PFSK-1 (cell line): ENCODE measurements at regions not wholly inside any gene's neighbourhood (a gene's known extent, or its start where the extent isn't known, plus 50 kb on each side); places are given as distances from the start of the nearest gene placed in this dataset.

Experiments used
- FOXP2 ChIP-seq: optimal IDR thresholded peaks from 2 replicates; pipeline ENCODE3; 2011; ENCODE audit warnings: borderline replicate concordance, control low read depth, inconsistent platforms; ENCODE audit not compliant: insufficient read depth; ENCODE audit errors: extremely low read length, extremely low read depth
- POLR2AphosphoS5 ChIP-seq: IDR thresholded peaks from 2 replicates; pipeline ENCODE4 v1.6.1; 2012; ENCODE audit warnings: low read depth, mild to moderate bottlenecking, control low read depth, low read length, moderate library complexity
- SIN3A ChIP-seq: IDR thresholded peaks from 2 replicates; pipeline ENCODE4 v1.6.1; 2012; ENCODE audit warnings: mild to moderate bottlenecking, low read length, moderate library complexity, borderline replicate concordance; ENCODE audit not compliant: insufficient read depth
- TAF1 ChIP-seq: IDR thresholded peaks from 2 replicates; pipeline ENCODE4 v1.6.1; 2012; ENCODE audit warnings: low read length, control low read depth, borderline replicate concordance; ENCODE audit not compliant: insufficient read depth
- TF ChIP-seq, protein P1 (sequence below), 2 experiments: IDR thresholded peaks; 2 replicates each; pipeline versions ENCODE4 v1.6.1 to v1.8.0; 2011 to 2012; ENCODE audit warnings: low read depth in 2 of 2, low read length in 2 of 2, control low read depth in 1 of 2, inconsistent platforms in 1 of 2, mild to moderate bottlenecking in 1 of 2, moderate library complexity in 1 of 2; ENCODE audit not compliant: insufficient read depth in 1 of 2

DNA sequence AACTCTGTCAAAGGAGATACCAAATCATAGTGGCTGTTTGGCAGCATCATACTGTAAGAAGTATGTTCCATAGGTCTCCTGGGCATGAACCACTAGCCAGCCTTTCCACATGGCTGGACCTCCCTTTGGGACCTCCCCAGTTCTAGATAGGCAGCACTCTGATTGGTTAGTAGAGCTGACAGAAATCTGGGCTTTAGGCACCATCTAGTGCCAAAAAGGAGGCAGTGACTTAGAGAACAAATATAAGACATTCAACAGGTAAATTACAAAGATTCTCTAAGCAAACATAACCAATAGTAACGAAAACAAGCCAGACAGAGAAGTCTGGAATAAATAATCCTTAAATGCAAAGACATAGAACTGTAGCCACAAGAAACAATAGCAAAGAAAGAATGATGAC lies 148.0 kb upstream of the PDE3A start:
- TF ChIP-seq, protein P1, sequence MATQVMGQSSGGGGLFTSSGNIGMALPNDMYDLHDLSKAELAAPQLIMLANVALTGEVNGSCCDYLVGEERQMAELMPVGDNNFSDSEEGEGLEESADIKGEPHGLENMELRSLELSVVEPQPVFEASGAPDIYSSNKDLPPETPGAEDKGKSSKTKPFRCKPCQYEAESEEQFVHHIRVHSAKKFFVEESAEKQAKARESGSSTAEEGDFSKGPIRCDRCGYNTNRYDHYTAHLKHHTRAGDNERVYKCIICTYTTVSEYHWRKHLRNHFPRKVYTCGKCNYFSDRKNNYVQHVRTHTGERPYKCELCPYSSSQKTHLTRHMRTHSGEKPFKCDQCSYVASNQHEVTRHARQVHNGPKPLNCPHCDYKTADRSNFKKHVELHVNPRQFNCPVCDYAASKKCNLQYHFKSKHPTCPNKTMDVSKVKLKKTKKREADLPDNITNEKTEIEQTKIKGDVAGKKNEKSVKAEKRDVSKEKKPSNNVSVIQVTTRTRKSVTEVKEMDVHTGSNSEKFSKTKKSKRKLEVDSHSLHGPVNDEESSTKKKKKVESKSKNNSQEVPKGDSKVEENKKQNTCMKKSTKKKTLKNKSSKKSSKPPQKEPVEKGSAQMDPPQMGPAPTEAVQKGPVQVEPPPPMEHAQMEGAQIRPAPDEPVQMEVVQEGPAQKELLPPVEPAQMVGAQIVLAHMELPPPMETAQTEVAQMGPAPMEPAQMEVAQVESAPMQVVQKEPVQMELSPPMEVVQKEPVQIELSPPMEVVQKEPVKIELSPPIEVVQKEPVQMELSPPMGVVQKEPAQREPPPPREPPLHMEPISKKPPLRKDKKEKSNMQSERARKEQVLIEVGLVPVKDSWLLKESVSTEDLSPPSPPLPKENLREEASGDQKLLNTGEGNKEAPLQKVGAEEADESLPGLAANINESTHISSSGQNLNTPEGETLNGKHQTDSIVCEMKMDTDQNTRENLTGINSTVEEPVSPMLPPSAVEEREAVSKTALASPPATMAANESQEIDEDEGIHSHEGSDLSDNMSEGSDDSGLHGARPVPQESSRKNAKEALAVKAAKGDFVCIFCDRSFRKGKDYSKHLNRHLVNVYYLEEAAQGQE (IDR thresholded peaks at IDR 0.05; ENCODE audit: insufficient read depth in 1 of 2, low read depth in 2 of 2, low read length in 2 of 2) = no peak
- TF ChIP-seq POLR2AphosphoS5 = no peak
- no peak for TF ChIP-seq TAF1
- TF ChIP-seq SIN3A = no peak
- TF ChIP-seq FOXP2 = no peak
